GM19328 (cell line): ENCODE measurements at regions not wholly inside any gene's neighbourhood (a gene's known extent, or its start where the extent isn't known, plus 50 kb on each side); places are given as distances from the start of the nearest gene placed in this dataset.

Experiments used
- ATAC-seq: cut with Tn5 transposase; IDR thresholded peaks from one replicate; pipeline ENCODE4 v1.9.1; 2021; ENCODE audit warnings: mild to moderate bottlenecking, moderate library complexity; ENCODE audit not compliant: unreplicated experiment

- ATAC-seq = no peak
Observed at GRCh38 chr12:77777274-77777673, 53.4 kb upstream of the NAV3 start.

DNA sequence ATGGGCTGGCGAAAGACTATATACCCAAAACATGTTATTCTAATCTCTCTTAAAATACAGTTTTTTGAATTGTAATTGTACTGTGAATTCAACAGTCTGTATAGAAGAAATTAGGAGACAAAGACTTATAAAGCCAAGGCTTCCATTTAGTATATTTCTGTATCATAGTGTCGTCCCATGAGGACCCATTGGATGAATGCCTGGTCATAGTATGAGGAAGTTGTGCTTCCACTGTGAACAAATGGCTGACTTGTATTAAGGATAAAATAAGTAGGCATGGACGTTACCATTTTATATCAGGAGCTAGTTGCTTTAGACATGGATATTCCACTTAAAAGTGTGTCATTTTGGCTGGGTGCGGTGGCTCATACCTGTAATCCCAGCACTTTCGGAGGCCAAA lies 55.9 kb upstream of the NAV3 start:
- ATAC-seq = no peak

- no peak for ATAC-seq
Observed at GRCh38 chr12:77772676-77773298, 57.9 kb upstream of the NAV3 start.

- ATAC-seq = no peak
Observed at GRCh38 chr12:77768558-77768957, 62.1 kb upstream of the NAV3 start.

DNA sequence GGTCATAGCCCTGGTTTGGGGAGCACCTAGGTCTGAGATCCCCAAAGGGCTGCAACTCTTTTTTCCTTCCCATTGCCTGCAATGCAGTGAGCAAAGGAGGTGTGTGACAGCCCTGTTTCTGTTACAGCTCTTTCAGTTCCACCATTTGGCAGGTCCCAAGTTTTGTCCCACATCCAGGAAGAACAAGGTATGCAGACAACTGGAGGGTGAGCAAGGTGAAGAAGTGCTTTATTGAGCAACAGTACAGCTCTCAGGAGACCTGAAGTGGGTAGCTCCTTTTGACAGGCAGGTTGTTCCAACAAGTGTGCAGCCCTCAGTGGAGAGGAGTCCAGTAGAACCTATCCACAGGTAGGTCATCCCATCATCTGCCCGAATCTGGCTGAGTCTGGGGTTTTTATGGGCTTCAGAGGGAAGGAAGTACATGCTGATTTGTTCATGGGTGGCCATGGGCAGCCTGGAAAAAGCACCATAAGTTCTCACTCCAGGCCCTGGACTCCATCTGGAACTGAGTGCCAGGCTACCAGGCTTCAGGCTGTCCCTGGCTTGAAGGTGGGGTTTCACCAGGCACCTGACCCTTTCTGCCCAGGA lies 62.8 kb upstream of the NAV3 start:
- ATAC-seq = no peak

DNA sequence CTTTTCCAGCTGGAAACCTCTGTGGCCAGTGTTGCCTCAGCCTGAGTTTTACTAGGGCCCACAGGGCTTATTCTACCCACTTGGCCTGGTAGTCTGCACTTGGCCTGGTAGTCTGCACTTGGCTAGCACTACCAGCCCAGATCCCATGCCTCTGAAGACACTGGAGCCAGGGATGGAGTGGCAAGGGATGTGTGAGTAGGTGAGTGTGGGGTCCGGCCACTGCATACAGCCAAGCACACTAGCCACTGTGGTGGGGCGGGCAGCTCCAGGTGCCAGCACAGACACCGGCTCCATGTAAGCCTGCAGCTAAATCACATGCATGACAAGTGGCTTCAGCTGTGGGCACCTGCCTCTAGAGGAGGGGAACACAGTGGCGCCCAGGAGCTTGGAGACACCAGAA lies 63.4 kb upstream of the NAV3 start:
- ATAC-seq = no peak

DNA sequence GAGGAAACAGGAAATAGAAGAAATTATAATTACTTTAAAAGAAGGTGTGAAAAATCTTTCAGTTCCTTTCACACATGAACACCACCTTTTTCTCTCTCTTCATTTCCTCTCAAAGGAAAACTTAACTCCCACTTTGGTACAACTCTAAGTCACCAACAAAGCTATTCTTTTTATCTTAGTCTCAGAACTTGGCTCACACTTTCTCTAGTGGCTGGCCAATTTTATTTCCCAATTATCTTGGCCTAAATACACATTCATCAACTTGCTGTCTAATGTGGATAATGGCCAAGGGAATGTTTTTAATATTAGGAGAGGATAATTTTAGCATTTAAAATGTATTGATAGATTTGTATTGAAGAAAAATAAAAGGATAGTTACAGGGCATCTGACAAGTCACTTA lies 64.5 kb upstream of the NAV3 start:
- ATAC-seq = no peak

DNA sequence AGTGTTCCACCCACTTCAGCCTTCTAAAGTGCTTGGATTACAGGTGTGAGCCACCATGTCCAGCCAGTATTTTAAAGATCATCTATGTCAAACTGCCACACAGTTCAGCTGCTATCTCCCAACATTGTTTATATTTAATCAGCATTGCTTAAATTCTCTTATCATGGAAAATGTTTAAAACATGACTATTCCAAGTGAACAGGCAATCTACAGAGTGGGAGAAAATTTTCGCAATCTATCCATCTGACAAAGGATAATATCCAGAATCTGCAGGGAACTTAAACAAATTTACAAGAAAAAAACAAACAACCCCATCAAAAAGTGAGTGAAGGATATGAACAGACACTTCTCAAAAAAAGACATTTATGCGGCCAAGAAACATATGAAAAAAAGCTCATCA lies 69.4 kb upstream of the NAV3 start:
- no peak for ATAC-seq

- ATAC-seq = no peak
Observed at GRCh38 chr12:77760271-77761025, 70.2 kb upstream of the NAV3 start.

DNA sequence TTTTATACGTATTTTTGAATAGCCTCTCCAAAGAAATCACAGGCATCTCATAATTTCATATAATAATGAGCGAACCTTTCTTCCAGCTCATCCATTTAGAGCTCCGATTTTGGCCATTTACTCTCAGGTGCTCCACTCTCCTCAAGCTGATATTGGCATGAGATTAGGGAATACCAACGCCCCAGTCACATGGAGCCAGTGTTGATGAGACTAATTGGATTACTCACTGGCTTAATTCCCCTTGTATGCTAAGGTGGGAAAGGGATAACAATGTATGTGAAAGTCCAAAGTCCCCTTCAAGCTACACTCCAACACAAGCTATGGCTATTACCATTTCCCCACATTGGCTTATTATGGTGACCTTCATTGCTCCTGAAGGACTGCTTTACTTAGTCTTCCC lies 76.6 kb upstream of the NAV3 start:
- ATAC-seq = no peak

DNA sequence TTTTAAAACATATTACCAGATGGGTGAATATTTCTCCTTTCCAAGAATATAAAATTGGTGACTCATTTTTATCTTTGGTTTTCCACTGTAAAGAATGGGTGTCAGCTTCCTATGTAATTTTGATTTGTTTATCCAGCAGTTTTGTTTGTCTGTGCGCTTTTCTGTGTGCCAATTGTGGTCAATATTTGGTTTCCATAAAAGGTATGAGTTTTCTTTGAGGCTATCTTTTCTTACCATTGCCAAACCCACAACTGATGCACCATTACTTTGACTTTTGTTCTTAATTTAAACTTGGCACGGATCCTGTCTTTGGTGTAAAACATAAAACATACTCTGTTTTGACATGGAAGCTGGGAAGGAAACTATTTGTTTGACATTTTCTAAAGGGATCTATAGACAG lies 78.8 kb upstream of the NAV3 start:
- ATAC-seq = no peak

DNA sequence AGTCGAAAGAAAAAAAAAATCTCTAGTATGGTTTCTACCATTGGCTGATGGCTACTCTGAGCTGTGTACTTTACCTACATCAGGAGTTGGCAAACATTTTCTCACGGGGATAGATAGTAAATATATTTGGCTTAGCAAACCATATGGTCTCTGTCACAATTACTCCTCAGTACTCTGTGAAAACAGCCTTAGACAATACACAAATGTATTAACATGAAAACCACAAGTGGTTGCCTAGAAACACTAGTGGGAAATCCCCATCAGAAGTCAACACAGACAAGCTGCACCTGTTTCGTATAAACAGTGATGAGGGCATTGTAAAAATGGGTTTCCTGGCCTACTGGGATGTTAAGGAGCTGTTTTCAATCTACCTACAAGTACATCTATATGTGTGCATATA lies 84.6 kb upstream of the NAV3 start:
- peak; percentile 100 for ATAC-seq

- no peak for ATAC-seq
Observed at GRCh38 chr12:77745624-77746023, 85.1 kb upstream of the NAV3 start.

DNA sequence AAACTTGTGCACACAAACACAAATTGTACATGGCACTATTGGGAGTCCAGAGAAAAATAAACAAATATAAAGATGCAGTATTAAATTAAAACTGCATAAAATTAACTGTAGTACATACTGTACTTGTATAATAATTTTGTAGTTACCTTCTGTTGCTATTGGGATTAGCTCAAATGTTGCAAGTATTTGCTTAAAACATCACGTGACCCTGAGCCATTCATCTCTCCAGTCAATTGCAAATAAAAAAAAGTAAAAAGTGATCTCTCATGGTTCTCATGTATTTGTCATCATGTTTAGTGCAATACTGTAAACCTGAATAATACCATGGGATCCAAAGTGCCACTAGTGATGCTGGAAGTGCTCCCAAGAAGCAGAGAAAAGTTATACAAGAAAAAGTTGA lies 88.1 kb upstream of the NAV3 start:
- ATAC-seq = no peak

GRCh38 chr12:77741974-77742517 lies 88.6 kb upstream of the NAV3 start:
- ATAC-seq = no peak

DNA sequence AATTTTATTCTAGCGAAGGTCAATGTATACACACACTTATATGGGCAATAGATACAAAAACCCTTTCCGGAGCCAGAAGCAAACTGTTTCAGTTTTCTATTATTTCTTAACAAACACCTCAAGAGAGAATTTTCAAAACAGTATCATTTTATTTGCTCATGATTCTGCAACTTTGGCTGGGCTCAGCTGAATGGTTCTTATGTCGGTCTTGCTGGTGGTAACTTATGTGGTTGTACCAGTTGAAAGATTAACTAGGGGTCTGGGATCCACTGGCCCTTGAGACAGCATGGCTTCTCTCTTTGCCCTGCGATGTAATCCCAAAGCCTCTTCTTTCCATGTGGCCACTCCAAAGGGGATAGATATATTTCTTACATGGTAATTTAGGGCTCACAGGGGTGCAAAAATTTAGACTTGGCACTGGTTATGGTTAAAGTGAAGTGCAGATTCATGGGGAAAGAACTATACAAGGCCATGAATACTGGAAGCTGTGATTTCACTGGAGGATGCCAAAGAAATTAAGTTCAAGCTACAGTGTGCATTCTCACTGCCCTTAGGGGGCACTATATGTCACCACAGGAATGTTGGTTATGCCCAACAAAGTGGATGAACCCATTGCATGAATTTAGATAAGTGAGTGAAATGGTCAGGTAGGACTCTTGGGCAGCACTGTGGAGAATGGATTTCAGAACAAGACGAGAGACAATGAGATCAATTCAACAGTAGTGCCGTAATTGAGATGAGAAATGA lies 94.3 kb upstream of the NAV3 start:
- ATAC-seq = no peak

DNA sequence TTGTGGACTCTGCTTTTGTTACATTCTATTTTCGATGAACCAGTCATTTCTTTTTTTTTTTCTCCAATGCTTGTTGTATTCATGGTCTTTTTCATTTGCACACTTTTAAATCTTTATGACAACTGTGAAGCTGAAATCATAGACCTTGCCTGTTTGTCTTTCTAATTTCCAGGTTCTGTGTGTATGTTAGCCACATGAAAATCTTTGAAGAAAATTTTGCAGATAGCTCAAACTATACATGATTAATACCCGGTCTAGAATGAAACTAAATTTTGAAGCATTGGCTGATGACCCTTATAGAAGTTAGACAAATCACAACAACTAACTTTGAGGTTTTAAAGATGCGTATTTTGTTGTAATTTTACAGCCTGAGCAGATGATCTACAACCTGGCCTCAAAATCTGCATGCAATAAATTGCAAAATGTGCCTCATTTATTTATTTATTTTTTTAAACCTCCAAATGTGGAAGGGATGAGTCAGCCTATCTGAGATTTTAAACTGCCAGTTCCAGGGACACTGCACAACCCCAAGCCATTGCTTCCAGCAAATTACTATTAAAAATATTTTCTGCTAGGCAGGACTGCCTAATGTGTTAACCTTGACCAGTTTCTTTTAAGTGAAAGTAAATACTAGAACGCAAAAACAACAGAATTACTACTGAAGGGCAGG lies 96.3 kb upstream of the NAV3 start:
- ATAC-seq = no peak

- ATAC-seq = no peak
Observed at GRCh38 chr12:77728018-77728417, 102.7 kb upstream of the NAV3 start.

- no peak for ATAC-seq
Observed at GRCh38 chr12:77727442-77728001, 103.2 kb upstream of the NAV3 start.

GRCh38 chr12:77725611-77726010 lies 105.1 kb upstream of the NAV3 start:
- no peak for ATAC-seq
